ENCODE measurements at regions not wholly inside any gene's neighbourhood (a gene's known extent, or its start where the extent isn't known, plus 50 kb on each side); places are given as distances from the start of the nearest gene placed in this dataset.

DNA sequence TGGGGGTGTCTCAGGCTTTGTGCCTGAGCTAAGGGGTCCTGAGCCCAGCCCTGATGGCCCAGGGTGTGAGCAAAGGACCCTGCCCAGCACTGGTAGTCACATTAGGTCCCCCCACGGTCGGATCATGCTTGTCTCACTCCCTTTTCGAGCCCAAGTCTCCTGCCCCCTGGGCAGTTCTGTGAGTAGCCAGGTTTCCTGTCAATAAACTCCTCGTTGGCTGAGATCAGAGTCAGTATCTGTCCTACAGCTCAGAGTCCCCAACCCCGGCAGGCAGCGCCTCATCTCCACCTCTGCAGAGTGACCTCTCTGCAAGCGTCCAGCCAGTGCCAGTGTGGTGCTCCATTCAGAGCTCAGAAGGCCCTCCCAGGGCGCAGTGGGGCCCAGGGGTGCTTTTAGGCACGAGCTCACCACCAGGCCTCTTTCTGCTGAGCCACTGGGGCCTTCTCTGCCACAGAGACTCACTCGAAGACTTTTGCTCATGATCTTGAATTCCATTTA, 93.7 kb upstream of the PMEPA1 start:
- Histone ChIP-seq H3K4me1 (no peaks in the 10 kb centered on the region), H3K27me3 (ENCODE audit: low read depth) (no peaks in the 10 kb centered on the region), H3K4me3 (no peak overlapping the region), H3K9me3 (no peaks in the 10 kb centered on the region), H3K27ac (no peak overlapping the region), H3K36me3 (no peaks in the 10 kb centered on the region)
- ATAC-seq (no peak), DNase-seq (no peak)
- intact Hi-C loops (cut with DNase I) = no loop called here
- TF ChIP-seq, protein P1, sequence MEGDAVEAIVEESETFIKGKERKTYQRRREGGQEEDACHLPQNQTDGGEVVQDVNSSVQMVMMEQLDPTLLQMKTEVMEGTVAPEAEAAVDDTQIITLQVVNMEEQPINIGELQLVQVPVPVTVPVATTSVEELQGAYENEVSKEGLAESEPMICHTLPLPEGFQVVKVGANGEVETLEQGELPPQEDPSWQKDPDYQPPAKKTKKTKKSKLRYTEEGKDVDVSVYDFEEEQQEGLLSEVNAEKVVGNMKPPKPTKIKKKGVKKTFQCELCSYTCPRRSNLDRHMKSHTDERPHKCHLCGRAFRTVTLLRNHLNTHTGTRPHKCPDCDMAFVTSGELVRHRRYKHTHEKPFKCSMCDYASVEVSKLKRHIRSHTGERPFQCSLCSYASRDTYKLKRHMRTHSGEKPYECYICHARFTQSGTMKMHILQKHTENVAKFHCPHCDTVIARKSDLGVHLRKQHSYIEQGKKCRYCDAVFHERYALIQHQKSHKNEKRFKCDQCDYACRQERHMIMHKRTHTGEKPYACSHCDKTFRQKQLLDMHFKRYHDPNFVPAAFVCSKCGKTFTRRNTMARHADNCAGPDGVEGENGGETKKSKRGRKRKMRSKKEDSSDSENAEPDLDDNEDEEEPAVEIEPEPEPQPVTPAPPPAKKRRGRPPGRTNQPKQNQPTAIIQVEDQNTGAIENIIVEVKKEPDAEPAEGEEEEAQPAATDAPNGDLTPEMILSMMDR (IDR thresholded peaks at IDR 0.05) = no peak

DNA sequence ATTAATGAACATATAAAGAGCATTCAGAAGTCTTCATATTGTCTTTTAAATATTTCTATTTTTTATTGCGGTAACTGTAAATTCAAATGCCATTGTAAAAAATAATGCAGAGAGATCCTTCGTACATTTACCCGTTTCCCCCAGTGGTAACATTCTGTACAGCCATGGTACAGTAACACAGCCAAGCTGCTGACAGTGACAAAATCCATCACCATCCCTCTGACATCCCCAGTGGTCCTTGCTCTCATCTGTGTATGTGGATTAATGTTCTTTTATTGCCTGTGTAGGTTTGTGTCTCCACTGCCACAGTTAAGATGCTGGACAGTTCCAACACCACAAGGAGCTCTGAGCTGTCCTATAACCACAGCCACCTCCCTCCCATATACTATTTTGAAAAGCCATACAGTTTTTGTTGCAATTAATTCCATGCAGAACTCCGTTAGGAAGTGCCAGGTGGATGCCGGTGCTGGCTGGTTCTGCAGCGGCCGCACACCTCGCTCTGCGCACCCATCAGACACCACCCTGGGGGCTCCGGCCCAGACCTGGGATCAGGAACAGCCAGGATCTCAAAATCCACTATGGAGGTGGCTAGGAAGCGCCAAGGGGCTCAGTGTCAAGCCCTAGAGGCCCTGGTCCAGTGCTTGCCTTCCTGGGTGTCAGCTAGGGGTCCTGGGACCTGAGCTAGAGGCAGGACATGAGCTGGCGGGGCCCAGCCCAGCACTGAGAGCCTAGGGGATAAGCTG, 93.1 kb upstream of the PMEPA1 start:
- intact Hi-C loops (cut with DNase I) = no loop called here
- Histone ChIP-seq H3K36me3 (no peaks in the 10 kb centered on the region), H3K9me3 (no peaks in the 10 kb centered on the region), H3K27ac (no peak overlapping the region), H3K4me1 (no peaks in the 10 kb centered on the region), H3K4me3 (no peak overlapping the region), H3K27me3 (ENCODE audit: low read depth) (no peaks in the 10 kb centered on the region)
- TF ChIP-seq, protein P1 (IDR thresholded peaks at IDR 0.05) = no peak
- ATAC-seq (no peak), DNase-seq (no peak)

DNA sequence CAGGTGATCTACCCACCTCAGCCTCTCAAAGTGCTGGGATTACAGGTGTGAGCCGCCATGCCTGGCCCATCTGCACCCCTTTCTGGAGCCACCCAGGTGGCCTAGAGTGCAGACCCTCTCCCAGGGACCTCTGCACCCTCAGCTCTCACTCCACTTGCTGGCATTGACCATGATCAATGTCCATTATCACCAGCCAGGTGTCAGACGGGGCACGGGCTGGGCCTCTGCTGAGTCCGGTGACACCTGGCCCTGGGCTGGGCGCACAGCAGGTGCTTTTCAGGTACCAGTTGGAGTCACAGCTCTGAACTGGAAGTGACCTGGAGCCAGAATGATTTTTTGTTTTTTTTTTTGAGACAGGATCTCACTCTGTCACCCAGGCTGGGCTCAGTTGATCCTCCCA, 91.8 kb upstream of the PMEPA1 start:
- Histone ChIP-seq H3K36me3 (no peaks in the 10 kb centered on the region), H3K27me3 (ENCODE audit: low read depth) (no peaks in the 10 kb centered on the region), H3K9me3 (no peaks in the 10 kb centered on the region), H3K27ac (no peak overlapping the region), H3K4me1 (no peaks in the 10 kb centered on the region), H3K4me3 (no peak overlapping the region)
- intact Hi-C loops (cut with DNase I) = no loop called here
- TF ChIP-seq, protein P1 (IDR thresholded peaks at IDR 0.05) = no peak
- ATAC-seq (no peak), DNase-seq (no peak)

DNA sequence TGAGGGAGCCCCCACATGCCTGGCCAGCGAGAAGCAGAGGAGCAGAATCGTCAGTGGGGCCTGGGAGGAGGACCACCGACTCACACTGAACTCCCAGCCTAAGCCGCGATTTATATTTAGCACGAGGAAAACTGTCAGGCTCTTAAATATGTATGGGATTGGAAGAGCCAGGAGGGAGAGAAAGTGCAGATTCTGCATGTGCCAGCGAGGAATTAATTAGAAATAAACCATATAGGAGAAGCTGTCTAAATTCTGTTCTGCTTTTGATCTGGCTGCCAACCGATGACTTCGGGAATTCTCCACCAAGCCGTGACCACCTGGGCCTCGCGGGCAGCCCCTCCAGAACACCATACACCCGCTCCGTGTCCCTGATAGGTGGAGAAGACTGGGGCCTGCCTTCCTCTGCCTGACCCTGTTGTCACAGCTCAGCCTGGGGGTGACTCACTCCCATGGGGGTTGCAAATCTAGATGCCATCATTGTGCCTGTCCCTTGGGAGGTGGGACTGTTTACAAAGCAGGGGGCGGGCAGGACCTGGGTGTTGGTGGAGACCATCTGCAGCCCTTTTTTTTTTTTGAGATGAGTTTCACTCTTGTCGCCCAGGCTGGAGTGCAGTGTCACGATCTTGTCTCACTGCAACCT, 91.1 kb upstream of the PMEPA1 start:
- no peak overlapping the region for H3K27ac ChIP-seq
- H3K27me3 ChIP-seq (ENCODE audit: low read depth) = no peaks in the 10 kb centered on the region
- H3K4me3 ChIP-seq = no peak overlapping the region
- no peaks in the 10 kb centered on the region for H3K9me3 ChIP-seq
- TF ChIP-seq, protein P1 (IDR thresholded peaks at IDR 0.05) = no peak
- DNase-seq (no peak), ATAC-seq (no peak)
- no peaks in the 10 kb centered on the region for H3K36me3 ChIP-seq
- no peaks in the 10 kb centered on the region for H3K4me1 ChIP-seq
- intact Hi-C loops (cut with DNase I) = no loop called here

DNA sequence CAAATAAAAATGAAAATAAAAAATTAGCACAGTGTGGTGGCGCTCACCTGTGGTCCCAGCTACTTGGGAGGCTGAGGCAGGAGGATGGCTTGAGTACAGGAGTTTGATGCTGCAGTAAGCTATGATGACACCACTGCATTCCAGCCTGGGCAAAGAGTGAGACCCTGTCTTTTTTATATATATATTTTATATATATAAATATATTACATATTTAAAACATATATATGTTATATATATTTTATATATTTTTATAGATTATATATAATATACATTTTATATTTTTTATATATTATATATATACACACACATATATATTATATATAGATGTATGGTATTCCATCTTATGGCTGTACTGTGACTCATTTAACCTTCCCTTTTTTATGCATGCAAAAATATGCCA, 87.6 kb upstream of the PMEPA1 start:
- Histone ChIP-seq H3K4me3 (no peak overlapping the region), H3K27me3 (ENCODE audit: low read depth) (no peaks in the 10 kb centered on the region), H3K9me3 (no peaks in the 10 kb centered on the region), H3K27ac (no peak overlapping the region), H3K36me3 (no peaks in the 10 kb centered on the region), H3K4me1 (no peaks in the 10 kb centered on the region)
- intact Hi-C loops (cut with DNase I) = no loop called here
- DNase-seq (no peak), ATAC-seq (no peak)
- TF ChIP-seq, protein P1 (IDR thresholded peaks at IDR 0.05) = no peak
